ENCODE measurements at regions not wholly inside any gene's neighbourhood (a gene's known extent, or its start where the extent isn't known, plus 50 kb on each side); places are given as distances from the start of the nearest gene placed in this dataset.

DNA sequence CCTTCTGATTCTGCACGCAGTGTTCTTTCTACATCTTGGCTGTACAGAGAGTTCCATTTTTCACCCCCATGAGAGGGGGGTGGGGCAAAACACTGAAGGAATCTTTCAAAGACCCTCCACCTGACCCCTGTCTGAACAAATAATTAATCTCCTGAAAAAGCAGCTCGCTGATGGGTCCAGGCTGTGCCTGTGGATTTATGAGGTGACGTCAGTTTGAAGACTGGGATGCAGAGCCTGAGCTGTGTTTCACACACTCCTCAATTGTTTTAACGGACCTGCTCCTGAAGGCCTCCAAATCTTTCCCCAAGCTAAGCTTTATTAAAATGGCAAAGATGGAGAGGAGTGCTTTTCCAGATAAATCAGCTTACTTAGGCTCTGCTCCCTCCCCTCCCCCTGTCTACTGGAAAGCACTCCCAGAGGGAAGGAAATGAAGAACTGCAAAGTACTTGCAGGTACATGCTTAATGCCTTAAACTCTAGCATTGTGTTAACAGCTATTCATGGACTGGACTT is 390.2 kb upstream of the TNP1 start:
- 53 to 70% methylated on average over 4 of the region's 4 CpGs for WGBS, 2 donors
- ATAC-seq (ENCODE audit: low FRiP score in 2 of 2) (peak in 1 of 2 donors; percentile 63), DNase-seq (peak in 1 of 2 donors; percentile 23)
- peaks cover 4 to 18% (median 6%) of the 10 kb centered on the region in 4 donors for H3K4me1 ChIP-seq
- no peaks in the 10 kb centered on the region for H3K27me3 ChIP-seq
- H3K36me3 ChIP-seq: no peaks in the 10 kb centered on the region
- H3K9me3 ChIP-seq: no peaks in the 10 kb centered on the region
- peak overlapping the region in 2 of 4 donors; percentile 40 to 47 for H3K27ac ChIP-seq
- TF ChIP-seq POLR2A (IDR thresholded peaks at IDR 0.05) (no peak), EP300 (IDR thresholded peaks at IDR 0.05) (peak in 2 of 4 donors; percentile 78 to 86), POLR2AphosphoS5 (IDR thresholded peaks at IDR 0.05) (peak; percentile 30 to 41)
- TF ChIP-seq, protein P1, sequence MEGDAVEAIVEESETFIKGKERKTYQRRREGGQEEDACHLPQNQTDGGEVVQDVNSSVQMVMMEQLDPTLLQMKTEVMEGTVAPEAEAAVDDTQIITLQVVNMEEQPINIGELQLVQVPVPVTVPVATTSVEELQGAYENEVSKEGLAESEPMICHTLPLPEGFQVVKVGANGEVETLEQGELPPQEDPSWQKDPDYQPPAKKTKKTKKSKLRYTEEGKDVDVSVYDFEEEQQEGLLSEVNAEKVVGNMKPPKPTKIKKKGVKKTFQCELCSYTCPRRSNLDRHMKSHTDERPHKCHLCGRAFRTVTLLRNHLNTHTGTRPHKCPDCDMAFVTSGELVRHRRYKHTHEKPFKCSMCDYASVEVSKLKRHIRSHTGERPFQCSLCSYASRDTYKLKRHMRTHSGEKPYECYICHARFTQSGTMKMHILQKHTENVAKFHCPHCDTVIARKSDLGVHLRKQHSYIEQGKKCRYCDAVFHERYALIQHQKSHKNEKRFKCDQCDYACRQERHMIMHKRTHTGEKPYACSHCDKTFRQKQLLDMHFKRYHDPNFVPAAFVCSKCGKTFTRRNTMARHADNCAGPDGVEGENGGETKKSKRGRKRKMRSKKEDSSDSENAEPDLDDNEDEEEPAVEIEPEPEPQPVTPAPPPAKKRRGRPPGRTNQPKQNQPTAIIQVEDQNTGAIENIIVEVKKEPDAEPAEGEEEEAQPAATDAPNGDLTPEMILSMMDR (IDR thresholded peaks at IDR 0.05): no peak
- no peak overlapping the region for H3K4me3 ChIP-seq

DNA sequence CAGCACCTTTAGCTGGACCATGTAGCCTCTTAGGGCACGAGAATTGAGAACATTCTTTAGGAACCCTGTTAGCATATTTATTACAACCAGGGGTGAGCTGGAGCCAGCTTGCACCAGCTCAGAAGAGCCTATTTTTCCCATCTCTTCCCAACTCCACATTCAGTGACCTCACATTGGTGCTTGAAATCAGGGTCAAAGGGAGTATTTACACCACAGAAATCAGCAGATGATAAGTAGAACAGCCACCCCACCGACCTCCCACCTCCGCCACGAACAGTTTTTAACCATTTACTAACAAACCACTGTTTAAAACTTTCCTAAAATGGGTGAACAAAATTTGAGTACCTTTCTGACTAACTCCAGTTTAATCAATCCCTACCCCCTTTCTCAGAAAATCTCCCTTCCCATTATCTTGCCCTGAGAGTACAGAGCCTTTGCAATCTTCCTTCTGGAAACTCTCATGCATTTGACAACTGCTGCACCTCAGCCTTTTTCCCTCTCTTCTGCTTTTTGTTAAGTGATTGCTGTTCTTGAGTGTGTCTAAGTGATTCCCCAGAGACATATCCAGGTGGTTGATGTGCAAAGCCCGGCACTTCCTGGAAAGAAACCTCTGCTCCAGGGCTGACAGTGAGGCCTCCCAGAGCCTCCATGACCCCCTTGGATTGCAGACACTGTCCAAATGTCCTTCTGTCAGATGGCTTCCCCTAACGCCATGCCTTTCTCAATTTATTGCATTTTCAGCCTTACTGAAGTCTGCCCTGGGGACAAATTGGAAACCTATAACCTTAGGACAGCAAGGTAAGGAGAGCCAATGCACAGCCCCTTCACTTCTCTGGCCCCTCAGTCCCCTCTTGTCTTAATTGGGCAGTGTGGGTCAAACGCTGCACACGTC is 389.5 kb upstream of the TNP1 start:
- TF ChIP-seq, protein P1 (IDR thresholded peaks at IDR 0.05): no peak
- TF ChIP-seq POLR2AphosphoS5 (IDR thresholded peaks at IDR 0.05) (no peak), EP300 (IDR thresholded peaks at IDR 0.05) (no peak), POLR2A (IDR thresholded peaks at IDR 0.05) (no peak)
- H3K27me3 ChIP-seq: no peaks in the 10 kb centered on the region
- 68 to 72% methylated on average over 8 of the region's 8 CpGs for WGBS, 2 donors
- ATAC-seq (ENCODE audit: low FRiP score in 2 of 2) (no peak), DNase-seq (no peak)
- H3K36me3 ChIP-seq: no peaks in the 10 kb centered on the region
- H3K9me3 ChIP-seq: no peaks in the 10 kb centered on the region
- H3K4me3 ChIP-seq: no peak overlapping the region
- H3K27ac ChIP-seq: peak overlapping the region; percentile 17 to 56 (median 38)
- peaks cover 4 to 18% (median 6%) of the 10 kb centered on the region in 4 donors for H3K4me1 ChIP-seq

GRCh38 chr2:217248312-217248935 is 388.6 kb upstream of the TNP1 start:
- WGBS, 2 donors: 25 to 34% methylated on average over 9 of the region's 9 CpGs
- DNase-seq: peak in 1 of 2 donors; percentile 14
- Histone ChIP-seq H3K4me1 (peaks cover 4 to 18% (median 6%) of the 10 kb centered on the region in 4 donors), H3K4me3 (no peak overlapping the region), H3K27ac (peak overlapping the region; percentile 2 to 56 (median 41)), H3K36me3 (no peaks in the 10 kb centered on the region), H3K27me3 (no peaks in the 10 kb centered on the region), H3K9me3 (no peaks in the 10 kb centered on the region)
- ATAC-seq (ENCODE audit: low FRiP score in 2 of 2): peak; percentile 66 to 77
- TF ChIP-seq, protein P1 (IDR thresholded peaks at IDR 0.05): no peak
- no peak for TF ChIP-seq POLR2A (IDR thresholded peaks at IDR 0.05)
- TF ChIP-seq POLR2AphosphoS5 (IDR thresholded peaks at IDR 0.05): no peak
- no peak for TF ChIP-seq EP300 (IDR thresholded peaks at IDR 0.05)

DNA sequence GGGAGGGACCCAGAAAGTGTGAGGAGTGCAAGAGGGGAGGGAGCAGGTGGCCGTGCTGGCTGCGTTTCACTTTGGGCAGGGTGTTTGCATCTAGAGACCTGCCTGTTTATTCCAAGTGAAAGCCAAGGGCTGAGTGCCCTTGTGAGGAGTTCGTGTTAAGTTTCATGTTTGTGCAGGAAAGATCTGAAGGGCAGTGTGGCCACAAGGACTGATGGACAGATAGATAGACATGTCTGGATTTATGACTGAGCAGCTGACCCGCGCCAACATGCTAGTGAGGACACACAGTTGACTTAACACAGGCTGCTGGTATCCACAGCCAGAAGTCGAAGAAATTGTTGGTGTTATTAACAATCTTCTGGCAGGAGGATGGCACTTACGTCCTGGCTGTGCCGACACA is 387.6 kb upstream of the TNP1 start:
- Histone ChIP-seq H3K4me1 (peaks cover 4 to 18% (median 6%) of the 10 kb centered on the region in 4 donors), H3K4me3 (no peak overlapping the region), H3K27ac (peak overlapping the region in 3 of 4 donors; percentile 35 to 56 (median 47)), H3K36me3 (no peaks in the 10 kb centered on the region), H3K9me3 (no peaks in the 10 kb centered on the region), H3K27me3 (no peaks in the 10 kb centered on the region)
- DNase-seq: no peak
- TF ChIP-seq POLR2A (IDR thresholded peaks at IDR 0.05): no peak
- TF ChIP-seq POLR2AphosphoS5 (IDR thresholded peaks at IDR 0.05): peak in 1 of 2 donors; percentile 16
- WGBS, 2 donors: 65 to 67% methylated on average over 7 to 8 of the region's 8 CpGs
- peak in 1 of 2 donors; percentile 21 for ATAC-seq (ENCODE audit: low FRiP score in 2 of 2)

DNA sequence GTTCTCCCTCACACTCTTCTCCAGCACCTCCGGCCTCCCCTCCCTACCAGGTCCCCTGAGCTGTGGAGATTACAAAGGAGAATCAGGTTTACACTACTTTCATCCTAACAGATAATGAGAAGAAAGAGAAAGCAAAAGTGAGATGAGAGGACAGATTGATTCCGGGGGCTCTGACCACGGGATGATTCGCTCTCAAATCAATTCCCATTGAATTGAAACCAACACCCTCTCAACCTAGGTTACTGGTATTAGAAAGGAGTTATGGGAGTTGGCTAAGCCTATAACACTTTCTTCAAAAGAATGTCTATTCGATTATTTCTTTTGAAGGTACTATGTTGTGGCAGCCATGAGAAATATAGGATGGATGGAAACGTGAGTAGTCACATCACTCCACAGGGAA is 386.2 kb upstream of the TNP1 start:
- WGBS, 2 donors: 83 to 88% methylated on average over 6 of the region's 6 CpGs
- no peak overlapping the region for H3K27ac ChIP-seq

More for the DNA sequence above, 386.2 kb upstream of the TNP1 start:
- TF ChIP-seq POLR2A (IDR thresholded peaks at IDR 0.05): no peak
- no peak for TF ChIP-seq POLR2AphosphoS5 (IDR thresholded peaks at IDR 0.05)
- no peak for TF ChIP-seq EP300 (IDR thresholded peaks at IDR 0.05)
- no peak for DNase-seq
- H3K9me3 ChIP-seq: no peaks in the 10 kb centered on the region
- no peak for ATAC-seq (ENCODE audit: low FRiP score in 2 of 2)
- peaks cover 4 to 18% (median 6%) of the 10 kb centered on the region in 4 donors for H3K4me1 ChIP-seq
- H3K27me3 ChIP-seq: no peaks in the 10 kb centered on the region
- no peak overlapping the region for H3K4me3 ChIP-seq
- H3K36me3 ChIP-seq: no peaks in the 10 kb centered on the region
